Fibroblast of mammary gland (primary cell): ENCODE measurements at regions not wholly inside any gene's neighbourhood (a gene's known extent, or its start where the extent isn't known, plus 50 kb on each side); places are given as distances from the start of the nearest gene placed in this dataset.

Source experiments
- DNase-seq: peaks from one replicate; pipeline ENCODE4 v3.0.0-alpha.2; 2010; ENCODE audit warnings: low read depth
- H3K4me3 ChIP-seq: 2 replicates; pipeline ENCODE4 v1.5.1; 2011; ENCODE audit warnings: low read depth, mild to moderate bottlenecking, low read length, moderate library complexity; ENCODE audit not compliant: control insufficient read depth
- TF ChIP-seq, protein P1 (sequence below): conservative IDR thresholded peaks from 2 replicates; pipeline ENCODE4 v1.5.1; 2011; ENCODE audit warnings: low read depth, low read length, inconsistent platforms; ENCODE audit not compliant: control insufficient read depth, insufficient read depth

DNA sequence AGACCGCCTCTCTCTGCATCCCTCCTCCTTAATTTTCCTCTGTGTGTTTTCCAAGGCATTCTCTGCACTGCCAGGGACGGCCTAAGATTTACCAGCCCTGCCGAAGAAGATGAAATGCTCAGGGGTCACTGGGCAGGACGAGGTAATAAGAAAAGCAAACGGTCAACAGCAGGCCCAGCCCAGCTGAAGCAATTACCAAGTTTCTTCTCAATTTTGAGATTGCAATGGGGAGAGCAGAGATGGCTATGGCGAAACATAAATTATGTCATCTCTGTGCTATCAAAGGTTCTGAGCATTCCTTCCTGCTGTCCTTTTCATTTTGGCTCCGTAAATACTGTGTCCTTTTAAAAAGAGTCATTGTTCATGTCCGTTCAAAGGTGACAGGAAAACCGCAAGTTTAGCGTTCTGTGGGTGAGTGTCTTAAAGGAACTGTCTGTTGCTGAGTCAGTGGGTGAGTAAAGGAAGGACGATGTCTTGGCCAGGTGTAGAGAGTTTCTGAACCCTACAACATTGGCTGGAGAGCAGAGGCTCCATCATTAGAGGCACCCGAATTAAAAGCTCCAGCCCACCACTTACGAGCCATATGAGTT, 753.9 kb upstream of the EEF2KMT start:
- TF ChIP-seq, protein P1, sequence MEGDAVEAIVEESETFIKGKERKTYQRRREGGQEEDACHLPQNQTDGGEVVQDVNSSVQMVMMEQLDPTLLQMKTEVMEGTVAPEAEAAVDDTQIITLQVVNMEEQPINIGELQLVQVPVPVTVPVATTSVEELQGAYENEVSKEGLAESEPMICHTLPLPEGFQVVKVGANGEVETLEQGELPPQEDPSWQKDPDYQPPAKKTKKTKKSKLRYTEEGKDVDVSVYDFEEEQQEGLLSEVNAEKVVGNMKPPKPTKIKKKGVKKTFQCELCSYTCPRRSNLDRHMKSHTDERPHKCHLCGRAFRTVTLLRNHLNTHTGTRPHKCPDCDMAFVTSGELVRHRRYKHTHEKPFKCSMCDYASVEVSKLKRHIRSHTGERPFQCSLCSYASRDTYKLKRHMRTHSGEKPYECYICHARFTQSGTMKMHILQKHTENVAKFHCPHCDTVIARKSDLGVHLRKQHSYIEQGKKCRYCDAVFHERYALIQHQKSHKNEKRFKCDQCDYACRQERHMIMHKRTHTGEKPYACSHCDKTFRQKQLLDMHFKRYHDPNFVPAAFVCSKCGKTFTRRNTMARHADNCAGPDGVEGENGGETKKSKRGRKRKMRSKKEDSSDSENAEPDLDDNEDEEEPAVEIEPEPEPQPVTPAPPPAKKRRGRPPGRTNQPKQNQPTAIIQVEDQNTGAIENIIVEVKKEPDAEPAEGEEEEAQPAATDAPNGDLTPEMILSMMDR = no peak

DNA sequence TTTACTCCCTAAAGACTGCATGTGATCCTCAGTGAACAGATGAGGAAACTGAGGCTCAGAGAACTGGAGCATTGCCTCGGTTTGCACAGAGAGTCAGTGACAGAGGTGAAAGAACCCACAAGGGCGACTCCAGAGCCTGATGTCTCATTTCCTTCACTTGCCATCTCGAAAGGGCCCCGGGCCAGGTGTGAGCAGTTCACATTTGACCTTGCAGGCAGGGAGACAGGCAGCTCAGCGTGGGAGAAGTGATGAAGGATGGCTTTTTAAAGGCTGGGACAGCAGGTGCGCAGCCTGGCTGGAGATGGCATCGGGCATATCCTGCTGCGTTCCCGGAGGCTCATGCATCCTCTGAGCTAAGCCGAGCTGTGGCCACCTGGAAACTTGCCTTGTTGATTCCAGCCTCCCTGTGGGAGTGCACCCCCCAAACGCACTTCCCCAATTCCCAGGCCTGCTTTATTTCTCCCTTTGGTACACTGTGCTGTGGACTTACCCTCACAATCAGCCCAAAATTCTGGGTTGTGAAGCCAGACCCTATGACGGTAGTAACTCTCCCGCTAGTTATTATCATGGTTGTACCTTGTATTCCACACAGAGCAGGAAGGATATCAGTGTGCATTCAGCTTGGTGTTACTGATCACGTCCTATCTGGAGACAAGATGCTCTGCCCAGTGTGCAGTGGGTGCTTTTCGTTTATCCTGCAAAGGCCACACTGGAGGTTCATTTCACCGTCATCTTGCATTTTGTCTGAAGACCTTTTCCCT, 753.2 kb upstream of the EEF2KMT start:
- TF ChIP-seq, protein P1 = no peak
- DNase-seq = no peak
- H3K4me3 ChIP-seq = no peak overlapping the region

More for the DNA sequence above, 753.9 kb upstream of the EEF2KMT start:
- DNase-seq = no peak
- H3K4me3 ChIP-seq = no peak overlapping the region

DNA sequence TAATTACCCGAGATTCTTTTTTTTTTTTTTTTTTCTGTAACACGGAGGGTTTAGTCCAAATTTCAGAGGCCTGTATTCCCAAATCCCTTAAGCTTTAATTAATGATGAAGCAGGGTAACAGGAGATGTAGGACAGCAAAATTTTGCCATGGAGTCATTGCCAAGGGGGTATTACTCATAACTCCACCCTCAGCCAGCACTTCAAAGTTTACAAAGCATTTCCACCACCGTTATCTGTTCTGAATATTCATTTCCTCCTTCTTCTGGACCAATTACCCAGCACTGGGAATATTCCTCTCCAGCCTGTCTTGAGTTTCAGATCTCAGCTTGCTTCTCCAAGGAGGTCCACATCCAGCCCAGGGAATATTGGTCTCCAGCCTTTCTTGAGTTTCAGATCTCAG, 747.5 kb upstream of the EEF2KMT start:
- TF ChIP-seq, protein P1 = no peak
- no peak for DNase-seq
- no peak overlapping the region for H3K4me3 ChIP-seq

DNA sequence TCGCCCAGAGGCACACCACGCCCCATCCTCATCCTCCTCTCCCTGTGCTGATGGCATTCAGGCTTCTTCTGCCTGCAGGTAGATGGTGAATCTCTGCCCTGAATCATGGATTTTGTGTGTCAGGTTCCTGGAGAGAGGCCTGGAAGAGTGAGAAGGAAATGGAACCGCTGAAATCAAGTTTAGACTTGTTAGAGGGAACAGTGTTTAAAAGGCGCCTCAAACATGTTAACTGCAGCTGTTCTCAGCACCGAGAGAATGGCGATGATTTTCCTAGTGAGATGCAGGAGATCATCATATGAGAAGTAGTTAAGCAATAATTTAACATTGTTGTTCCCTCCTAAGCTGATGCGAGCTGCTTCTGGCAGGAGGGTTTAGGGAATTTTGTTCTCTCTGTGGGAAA, 744.4 kb upstream of the EEF2KMT start:
- DNase-seq = no peak
- TF ChIP-seq, protein P1 = no peak
- H3K4me3 ChIP-seq = no peak overlapping the region

DNA sequence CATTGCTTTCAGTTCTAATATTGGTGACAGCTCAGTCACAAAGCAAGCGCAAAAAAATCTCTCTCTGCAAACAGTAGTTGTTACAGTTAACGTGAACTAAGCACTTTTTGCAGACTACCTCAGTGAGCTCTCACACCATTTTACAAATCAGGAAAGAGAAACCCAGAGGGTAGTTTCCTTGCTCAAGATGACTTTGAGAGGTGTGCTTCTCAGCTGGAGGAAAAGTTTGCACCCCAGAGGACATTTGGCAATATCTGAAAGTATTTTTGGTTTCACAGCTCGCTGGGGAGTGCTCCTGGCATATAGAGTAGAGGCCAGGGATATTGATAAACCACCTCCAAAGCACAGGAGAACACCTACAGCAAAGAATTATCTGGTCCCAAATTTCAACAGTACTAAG, 741.1 kb upstream of the EEF2KMT start:
- no peak for DNase-seq
- TF ChIP-seq, protein P1 = no peak
- no peak overlapping the region for H3K4me3 ChIP-seq

DNA sequence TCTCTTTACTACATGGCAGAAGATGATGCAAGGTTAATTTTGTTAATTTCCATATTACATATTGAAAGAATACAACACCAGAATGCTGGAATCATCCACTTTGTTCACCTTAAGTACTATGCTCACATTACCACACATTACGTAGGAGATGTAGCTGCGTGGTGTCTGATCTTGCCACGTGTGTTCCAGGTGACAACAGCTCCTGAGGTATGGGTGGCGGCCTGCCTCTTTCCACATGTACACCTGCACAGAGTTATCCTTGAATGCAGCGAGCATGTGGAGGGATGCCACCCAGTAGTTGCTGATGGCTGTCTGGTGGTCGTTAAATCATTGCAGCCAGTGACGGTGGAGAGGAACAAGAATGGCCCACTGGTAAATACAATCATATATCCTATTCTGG, 740.5 kb upstream of the EEF2KMT start:
- TF ChIP-seq, protein P1 = no peak
- no peak overlapping the region for H3K4me3 ChIP-seq
- DNase-seq = no peak
